ENCODE measurements at regions not wholly inside any gene's neighbourhood (a gene's known extent, or its start where the extent isn't known, plus 50 kb on each side); places are given as distances from the start of the nearest gene placed in this dataset.

GRCh38 chr2:191488135-191488534, 189.8 kb upstream of the NABP1 start:
- H3K4me3 ChIP-seq (ENCODE audit: low read length), result no peak overlapping the region
- DNase-seq (ENCODE audit: low read depth), result no peak
- TF ChIP-seq, protein P1, sequence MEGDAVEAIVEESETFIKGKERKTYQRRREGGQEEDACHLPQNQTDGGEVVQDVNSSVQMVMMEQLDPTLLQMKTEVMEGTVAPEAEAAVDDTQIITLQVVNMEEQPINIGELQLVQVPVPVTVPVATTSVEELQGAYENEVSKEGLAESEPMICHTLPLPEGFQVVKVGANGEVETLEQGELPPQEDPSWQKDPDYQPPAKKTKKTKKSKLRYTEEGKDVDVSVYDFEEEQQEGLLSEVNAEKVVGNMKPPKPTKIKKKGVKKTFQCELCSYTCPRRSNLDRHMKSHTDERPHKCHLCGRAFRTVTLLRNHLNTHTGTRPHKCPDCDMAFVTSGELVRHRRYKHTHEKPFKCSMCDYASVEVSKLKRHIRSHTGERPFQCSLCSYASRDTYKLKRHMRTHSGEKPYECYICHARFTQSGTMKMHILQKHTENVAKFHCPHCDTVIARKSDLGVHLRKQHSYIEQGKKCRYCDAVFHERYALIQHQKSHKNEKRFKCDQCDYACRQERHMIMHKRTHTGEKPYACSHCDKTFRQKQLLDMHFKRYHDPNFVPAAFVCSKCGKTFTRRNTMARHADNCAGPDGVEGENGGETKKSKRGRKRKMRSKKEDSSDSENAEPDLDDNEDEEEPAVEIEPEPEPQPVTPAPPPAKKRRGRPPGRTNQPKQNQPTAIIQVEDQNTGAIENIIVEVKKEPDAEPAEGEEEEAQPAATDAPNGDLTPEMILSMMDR (conservative IDR thresholded peaks at IDR 0.05; ENCODE audit: low read depth, low read length), result no peak

- no peak overlapping the region for H3K4me3 ChIP-seq (ENCODE audit: low read length)
- no peak for DNase-seq (ENCODE audit: low read depth)
- TF ChIP-seq, protein P1 (conservative IDR thresholded peaks at IDR 0.05; ENCODE audit: low read depth, low read length), result no peak
These were observed 188.8 kb upstream of the NABP1 start for GRCh38 chr2:191489177-191489576.

GRCh38 chr2:191496838-191497237, 181.1 kb upstream of the NABP1 start:
- DNase-seq (ENCODE audit: low read depth), result no peak
- TF ChIP-seq, protein P1 (conservative IDR thresholded peaks at IDR 0.05; ENCODE audit: low read depth, low read length), result no peak
- H3K4me3 ChIP-seq (ENCODE audit: low read length), result no peak overlapping the region

- DNase-seq (ENCODE audit: low read depth), result no peak
- TF ChIP-seq, protein P1 (conservative IDR thresholded peaks at IDR 0.05; ENCODE audit: low read depth, low read length), result no peak
- H3K4me3 ChIP-seq (ENCODE audit: low read length), result no peak overlapping the region
These were observed 180.1 kb upstream of the NABP1 start for GRCh38 chr2:191497822-191498221.

DNA sequence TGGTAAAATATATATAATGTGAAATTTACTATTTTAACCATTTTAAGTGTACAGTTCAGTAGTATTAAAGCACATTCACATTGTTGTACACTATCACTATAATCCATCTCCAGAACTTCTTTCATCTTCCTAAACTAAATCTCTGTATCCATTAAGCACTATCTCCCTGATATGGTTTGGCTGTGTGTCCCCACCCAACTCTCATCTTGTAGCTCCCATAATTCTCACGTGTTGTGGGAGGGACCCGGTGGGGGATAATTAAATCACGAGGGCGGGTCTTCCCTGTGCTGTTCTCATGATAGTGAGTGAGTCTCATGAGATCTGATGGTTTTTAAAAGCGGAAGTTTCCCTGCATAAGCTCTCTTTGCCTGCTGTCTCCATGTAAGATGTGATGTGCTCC, 178.9 kb upstream of the NABP1 start:
- TF ChIP-seq, protein P1 (conservative IDR thresholded peaks at IDR 0.05; ENCODE audit: low read depth, low read length), result no peak
- H3K4me3 ChIP-seq (ENCODE audit: low read length), result no peak overlapping the region

GRCh38 chr2:191499874-191500565, 177.9 kb upstream of the NABP1 start:
- TF ChIP-seq, protein P1 (conservative IDR thresholded peaks at IDR 0.05; ENCODE audit: low read depth, low read length), result no peak
- no peak for DNase-seq (ENCODE audit: low read depth)
- H3K4me3 ChIP-seq (ENCODE audit: low read length), result no peak overlapping the region

More for the DNA sequence above, 178.9 kb upstream of the NABP1 start:
- DNase-seq (ENCODE audit: low read depth), result no peak

GRCh38 chr2:191500566-191500883, 177.4 kb upstream of the NABP1 start:
- H3K4me3 ChIP-seq (ENCODE audit: low read length), result no peak overlapping the region
- DNase-seq (ENCODE audit: low read depth), result no peak
- TF ChIP-seq, protein P1 (conservative IDR thresholded peaks at IDR 0.05; ENCODE audit: low read depth, low read length), result no peak

All from retinal pigment epithelial cell (primary cell).